ENCODE measurements at regions not wholly inside any gene's neighbourhood (a gene's known extent, or its start where the extent isn't known, plus 50 kb on each side); places are given as distances from the start of the nearest gene placed in this dataset.

GRCh38 chr5:17077440-17078233, 139.8 kb upstream of the BASP1 start (continued):
- no peak for TF ChIP-seq CBX5 (IDR thresholded peaks at IDR 0.05; ENCODE audit: low read depth, low read length)

Measured in H1 (cell line).